CD4-positive, alpha-beta T cell treated with Interleukin-17A for 1 hour (primary cell): ENCODE measurements at regions not wholly inside any gene's neighbourhood (a gene's known extent, or its start where the extent isn't known, plus 50 kb on each side); places are given as distances from the start of the nearest gene placed in this dataset.

Source experiments
- DNase-seq: peaks from one replicate; pipeline ENCODE4 v3.0.0-alpha.2; 2020

DNA sequence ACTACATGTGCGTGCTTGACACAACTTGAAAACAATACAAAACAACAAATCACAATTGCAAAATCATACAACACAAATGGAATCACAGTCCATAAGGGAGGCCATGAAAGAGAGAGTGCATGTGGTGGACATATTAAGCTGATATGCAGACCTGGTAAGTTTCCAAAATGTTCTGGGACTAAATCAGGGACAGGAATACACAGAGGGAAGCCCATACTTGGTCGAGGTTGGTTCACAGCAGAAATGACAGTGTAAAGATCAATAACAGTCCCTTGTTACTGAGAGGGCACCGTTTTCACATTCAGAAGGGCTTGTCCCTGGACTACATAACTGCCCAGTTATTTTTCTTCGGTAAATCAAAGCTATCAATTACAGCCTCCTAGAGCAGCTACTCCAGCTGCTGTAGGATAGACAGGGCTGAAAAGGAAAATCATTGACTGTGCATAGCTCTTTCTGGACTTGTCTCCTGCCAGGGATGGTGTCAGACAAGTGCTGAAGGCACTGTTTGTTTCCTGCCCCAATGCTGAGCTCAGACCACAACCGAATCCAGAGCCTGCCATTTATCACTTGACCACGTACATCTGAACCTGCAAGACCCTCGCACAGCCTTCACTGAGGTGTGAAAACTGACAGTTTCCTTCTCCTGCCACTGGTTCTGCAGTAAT lies 79.5 kb upstream of the KCNMB2 start:
- DNase-seq: no peak

DNA sequence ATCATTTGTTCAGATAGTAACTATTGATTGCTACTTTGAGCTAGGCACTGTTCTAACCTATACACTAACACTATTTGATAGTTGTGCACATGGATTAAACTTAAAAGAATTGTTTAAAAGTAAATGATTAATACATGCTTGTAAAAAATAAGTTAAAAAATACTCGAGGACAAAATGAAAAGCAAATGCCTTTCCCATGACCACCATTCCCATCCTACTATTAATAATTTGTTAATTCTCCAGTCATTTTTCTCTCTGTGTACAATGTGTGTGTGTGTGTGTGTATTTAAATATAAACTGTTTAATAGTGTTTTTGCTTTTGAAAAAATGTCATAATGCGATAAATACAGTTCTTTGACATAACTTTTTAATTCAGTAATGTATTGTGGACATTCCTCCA lies 78.7 kb upstream of the KCNMB2 start:
- no peak for DNase-seq

DNA sequence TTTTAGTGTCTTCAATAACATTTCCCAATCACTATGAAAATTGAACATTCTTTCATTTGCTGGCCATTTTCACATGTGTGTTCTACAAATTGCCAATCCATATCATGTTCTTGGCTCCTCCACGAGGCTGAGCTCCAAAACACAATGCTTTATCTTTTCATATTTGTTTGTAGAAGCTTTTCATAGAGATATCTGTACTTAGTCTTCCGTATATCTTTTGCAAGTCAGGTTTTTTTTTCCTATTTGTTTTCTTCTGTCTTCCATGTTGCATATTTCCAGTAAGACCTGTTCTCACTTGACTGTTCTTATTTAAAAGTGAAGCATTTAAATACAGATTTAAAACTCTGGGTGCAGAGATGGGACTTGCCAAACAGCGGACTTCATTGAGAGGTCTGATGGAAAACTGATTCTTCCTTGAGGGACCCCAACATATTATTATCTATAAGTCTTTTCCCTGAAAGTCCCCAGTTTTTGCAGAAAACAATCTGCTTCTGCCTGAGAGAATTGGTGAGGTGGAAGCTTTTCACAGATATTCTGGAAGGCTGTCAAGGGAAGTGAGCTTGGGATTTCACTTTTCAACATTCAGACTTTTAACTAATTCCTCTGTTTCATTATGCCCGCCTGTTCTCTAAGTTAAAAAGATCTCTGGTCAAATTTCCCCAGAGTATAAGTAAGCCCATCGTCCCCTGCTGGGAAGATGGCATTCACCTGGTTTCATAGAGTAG lies 77.8 kb upstream of the KCNMB2 start:
- DNase-seq: no peak

DNA sequence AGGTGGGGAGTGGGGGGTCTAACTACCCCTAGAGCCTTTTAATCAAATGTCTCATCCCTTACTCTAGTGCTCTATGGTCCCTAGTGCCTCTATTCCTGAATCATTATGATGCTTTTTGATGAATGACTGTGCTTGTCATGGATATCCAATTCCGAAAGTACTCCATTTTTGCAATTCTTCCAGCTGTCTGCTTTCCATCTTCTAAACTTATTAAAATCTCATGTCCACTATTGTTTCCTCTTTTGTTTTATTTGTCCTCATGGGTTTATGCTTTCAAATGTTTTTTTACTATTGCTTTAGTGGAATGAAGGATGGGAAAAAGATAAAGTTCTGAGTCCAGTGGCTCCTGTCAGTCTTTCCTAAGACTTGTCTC lies 77.2 kb upstream of the KCNMB2 start:
- DNase-seq: no peak

DNA sequence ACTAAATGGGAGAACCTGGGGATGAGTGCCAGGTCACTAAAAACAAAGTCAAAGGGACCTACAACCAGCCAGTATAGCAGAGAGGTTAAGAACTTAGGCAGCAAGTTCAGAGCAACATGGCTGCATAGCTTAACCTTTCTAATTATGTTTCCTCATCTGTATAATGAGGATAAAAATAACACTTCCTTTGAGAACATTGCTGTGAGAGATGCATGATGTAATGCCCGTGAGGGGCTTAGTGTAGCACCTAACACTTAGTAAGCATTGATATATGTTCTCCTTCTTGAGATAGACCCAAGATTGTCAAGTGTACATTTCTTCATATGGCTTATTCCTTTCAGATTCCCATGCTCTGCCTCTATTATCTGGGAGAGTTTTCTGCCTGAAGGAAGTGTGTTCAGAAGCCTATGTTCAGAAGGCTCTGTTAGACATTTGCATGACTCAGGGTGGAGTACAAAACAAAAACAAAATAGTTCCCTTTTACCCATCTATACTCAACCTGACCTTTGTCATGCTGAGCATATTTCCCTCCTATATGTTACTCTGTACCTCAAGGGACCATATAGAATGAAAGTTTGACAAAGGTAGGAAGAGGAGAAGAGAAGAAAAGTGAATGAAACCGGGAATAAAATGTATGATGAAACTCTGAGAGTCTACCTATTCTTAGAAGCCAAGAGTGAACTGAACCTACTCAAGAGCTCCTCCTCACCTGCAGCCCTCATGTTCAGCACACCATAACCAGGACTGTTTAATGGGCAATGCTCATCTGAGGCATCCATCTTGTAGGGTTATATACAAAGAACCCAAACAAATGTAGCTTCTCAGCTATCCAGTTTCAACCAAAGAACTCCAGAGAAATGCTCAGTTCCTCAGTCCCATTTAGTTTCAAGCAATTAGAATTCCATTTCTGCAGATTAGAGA lies 70.7 kb upstream of the KCNMB2 start:
- DNase-seq: no peak

DNA sequence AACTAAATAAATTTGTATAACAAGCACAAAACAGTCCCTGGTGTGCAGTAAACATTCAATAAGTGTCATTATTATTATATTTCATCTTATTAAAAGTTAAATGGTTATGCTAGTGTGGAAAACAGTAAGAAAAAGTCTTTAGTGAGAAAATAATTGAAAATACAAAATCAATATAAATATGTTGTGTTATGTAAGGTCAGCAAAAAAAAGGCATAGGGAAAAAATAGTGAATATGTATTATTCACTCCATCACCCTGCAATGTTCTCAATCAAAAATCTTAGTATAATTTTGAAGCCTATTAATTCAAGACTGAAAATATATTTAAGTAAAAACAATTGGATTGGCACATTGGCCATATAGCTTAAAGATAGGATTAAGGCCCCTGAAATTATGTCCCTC lies 63.3 kb upstream of the KCNMB2 start:
- DNase-seq: no peak

DNA sequence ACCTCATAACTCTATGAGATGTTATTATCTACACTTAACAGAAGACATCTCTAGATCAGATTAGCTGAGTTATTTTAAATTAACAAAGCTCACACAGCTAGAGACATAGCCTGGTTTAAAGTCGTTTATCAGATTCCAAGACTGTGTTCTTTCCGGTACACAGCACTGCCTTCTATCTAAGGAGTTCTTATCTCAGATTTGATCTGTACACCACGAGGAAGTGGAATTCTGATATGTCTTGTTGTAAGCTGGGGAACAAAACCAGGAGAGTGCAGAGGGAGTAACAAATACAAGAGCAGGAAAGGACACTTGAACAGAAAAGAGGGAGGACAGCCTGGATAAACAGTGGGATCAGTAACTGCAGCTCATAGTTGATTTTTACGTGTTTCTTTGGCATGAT lies 61.7 kb upstream of the KCNMB2 start:
- DNase-seq: no peak

DNA sequence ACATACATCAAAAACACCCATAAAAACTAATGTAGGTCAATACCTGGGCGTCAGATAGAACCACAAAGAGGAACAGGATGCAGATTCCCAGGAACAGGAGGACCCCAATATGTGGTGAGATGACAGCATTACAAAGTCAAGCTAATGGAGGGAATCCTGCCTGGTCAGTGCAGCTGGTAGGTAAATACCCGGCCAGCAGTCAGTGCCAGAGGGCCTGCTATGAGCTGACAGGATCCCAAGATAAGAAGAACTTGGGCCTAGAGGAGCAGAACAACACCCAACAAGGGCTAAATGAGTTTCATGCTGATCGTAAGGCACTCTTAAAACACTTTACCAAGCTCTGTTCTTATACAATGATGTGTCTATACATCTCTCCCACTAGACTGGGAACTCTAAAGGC lies 61.2 kb upstream of the KCNMB2 start:
- no peak for DNase-seq

DNA sequence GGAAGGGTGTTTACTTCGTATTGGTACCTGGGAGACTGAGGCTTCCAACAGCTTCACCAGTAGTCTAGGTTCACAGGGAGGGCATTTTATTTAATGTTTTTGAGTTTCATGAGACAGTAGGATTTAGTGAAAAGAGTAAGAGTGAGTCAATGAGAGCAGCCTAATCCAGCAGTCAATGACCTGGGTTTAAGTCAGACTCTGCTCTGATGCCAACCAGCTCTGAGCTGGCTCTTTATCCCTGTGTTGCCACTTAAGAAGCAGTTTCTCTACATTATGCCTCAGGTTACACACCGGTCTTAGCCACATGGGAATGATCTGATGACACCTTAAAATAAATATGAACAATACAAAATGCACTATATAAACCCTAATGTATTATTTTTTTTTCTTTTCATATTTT lies 59.4 kb upstream of the KCNMB2 start:
- DNase-seq: no peak

DNA sequence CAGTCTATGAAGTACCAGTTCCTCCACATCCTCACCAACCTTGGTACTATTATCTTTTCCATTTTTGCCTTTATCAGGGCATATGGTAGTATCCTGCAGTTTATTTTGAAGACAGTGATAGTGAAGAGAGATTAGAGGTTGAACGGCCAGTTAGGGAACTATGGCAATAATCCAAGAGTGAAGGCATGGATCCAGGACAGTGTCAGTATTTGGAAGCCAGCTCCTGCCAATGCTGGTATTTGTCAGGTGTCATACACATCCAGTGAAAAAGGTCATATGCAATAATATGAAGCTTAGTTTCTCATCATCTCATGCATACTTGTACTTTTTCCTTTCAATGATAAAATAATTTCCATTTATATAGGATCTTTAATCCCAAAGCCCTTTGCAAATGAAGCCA lies 56.8 kb upstream of the KCNMB2 start:
- no peak for DNase-seq

DNA sequence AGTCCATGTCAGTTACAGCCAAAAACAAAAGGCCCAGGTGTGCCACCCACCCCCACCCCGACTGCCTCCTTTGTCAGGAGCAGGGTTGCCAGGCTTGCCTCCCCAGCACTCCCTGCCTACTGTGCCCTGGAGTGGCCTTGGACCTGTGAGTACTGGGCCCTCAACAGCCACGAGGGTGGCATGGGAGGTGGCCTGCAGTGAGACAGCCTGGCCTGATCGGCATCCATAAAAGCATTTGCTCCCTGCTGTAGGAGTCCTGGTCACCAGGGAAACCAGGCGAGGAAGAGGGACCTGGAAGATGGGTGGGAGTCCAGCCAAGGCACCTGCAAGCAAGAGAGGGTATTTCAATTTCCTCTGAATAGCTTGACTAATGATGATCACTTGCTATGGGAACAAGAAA lies 56.4 kb upstream of the KCNMB2 start:
- DNase-seq: no peak

DNA sequence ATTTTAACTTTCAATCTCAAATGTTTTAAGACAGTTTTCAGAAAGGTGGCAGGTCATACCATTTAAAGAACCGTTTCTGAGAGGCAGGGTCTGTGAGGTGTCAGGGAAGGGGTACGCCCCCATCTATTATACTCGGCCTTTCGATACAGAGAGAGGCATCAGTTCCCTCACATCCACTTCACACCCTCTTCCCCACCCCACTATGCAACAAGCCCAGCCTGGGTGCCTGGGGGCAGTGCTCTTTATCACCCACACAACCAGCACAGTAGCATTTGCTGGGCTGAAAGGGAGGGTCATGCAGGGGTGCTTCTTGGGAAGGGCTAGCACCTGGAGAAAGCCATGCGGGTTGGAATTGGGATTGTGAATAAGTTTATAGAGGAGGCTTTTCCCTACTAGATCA lies 56.0 kb upstream of the KCNMB2 start:
- no peak for DNase-seq

DNA sequence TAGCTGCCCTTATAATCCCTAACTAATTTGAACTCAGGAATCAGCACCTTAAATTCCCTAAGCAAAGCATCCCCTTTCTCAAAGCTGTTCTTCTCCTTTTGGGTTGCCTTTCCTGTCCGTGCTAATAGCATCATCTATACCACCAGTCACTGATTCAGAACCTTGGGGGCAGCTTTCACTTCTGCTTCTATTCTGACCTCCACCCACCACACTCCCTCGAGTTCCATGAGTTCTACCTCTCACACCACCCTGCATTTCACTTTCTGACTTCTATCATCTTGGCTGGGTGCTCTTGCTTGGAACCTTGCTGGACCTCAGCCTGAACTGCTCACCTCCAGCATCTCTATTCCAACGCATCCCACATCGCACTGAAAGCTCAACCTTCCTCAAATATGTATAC lies 55.4 kb upstream of the KCNMB2 start:
- no peak for DNase-seq

DNA sequence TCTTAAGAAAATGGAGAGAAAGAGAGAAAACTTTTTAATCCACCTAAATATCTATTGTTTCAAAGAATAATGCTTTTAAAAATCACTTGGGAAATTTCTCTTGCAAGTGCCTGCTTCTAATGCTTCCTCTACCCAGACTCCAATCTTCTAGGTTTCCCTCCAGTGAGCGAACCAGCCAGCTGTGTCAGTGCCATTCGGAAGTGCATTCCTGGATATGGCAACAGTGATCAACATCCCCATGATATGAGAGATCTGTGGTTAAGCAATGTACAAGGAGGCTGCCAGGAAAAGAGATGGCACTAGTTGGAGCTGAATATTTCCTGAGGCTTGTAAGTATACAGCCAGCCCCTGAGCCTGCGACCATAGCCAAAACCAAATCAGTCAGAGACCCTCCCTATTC lies 53.3 kb upstream of the KCNMB2 start:
- no peak for DNase-seq

DNA sequence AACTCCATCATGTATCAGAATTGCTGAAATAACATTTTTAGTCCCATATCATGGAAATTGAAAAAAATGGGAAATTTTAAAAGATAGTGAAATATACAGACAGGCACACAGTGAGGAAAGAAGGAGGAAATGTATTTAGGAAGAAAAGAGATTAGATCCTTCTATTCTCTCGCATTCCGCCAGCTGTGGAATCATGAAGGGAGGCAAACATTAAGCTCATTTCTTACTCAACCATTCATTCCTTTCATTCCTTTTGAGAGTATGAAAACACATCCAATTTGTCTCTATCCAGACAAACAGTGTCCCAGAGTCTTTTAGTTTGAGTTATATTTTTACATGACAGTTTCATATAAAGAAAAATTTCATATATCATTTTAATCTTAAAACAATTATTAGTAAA lies 52.5 kb upstream of the KCNMB2 start:
- no peak for DNase-seq

DNA sequence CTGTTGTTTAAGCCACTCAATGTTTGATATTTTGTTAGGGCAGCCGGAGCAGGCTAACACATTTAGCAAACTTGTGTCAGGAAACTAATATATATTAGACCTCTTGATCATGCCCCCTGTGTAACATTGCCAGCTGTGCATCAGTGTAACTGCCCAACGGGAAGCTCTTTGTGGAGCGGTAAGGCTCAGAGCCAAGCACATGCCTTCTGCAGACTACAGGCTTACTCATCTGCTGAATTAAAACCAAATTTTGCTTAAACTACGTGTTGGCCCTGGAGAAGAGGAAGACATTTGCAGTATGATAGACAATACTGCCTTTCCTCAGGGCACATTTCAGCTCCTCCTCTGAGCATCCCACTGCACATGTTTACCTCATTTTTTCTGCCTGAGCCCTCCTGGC lies 50.5 kb upstream of the KCNMB2 start:
- DNase-seq: no peak
